A673 (cell line): ENCODE measurements at regions not wholly inside any gene's neighbourhood (a gene's known extent, or its start where the extent isn't known, plus 50 kb on each side); places are given as distances from the start of the nearest gene placed in this dataset.
"Not testable (repeated sequence)": the region's sequence is repeated elsewhere in the genome, so short reads cannot be mapped to it uniquely, and the experiment has no call there.

Experiments
- CTCF ChIP-seq: fragments of 300-800, 200-600 bp; sonication (generic); conservative IDR thresholded peaks from 2 replicates; pipeline ENCODE4 v1.5.1; 2017; ENCODE audit warnings: low read depth, mild to moderate bottlenecking, antibody characterized with exemption, low read length, moderate library complexity, mixed read lengths
- EZH2 ChIP-seq: fragments of 200-600 bp; sonication (generic); IDR thresholded peaks from 2 replicates; pipeline ENCODE4 v1.6.1; 2017; ENCODE audit warnings: borderline replicate concordance, low read depth, mild to moderate bottlenecking, mixed read lengths, antibody characterized with exemption, low read length; ENCODE audit not compliant: poor library complexity, severe bottlenecking

GRCh38 chr7:65572581-65572980, 198.9 kb downstream of the ZNF92 start:
- TF ChIP-seq CTCF, EZH2: not testable (repeated sequence)
